K562 (cell line): ENCODE measurements at regions not wholly inside any gene's neighbourhood (a gene's known extent, or its start where the extent isn't known, plus 50 kb on each side); places are given as distances from the start of the nearest gene placed in this dataset.

Experiments used
- ATAC-seq: fragments of 200-7000 bp; cut with Tn5 transposase; 3 replicates; pipeline ENCODE4 v1.9.1; 2020; ENCODE audit warnings: moderate library complexity
- BruUV-seq: library from RNA; stranded (reverse); fragments of 400-500 nt; replicated peaks from 2 replicates; lab custom pipeline; 2021; lab: Mats Ljungman, UMichigan
- CTCF ChIA-PET: fragments of 300-600 bp; formaldehyde crosslinking; extraction: SDS; loops from one replicate; lab custom pipeline; 2021; ENCODE audit warnings: low intra/inter-chr PET ratio; lab: Yijun Ruan, JAX
- POLR2A ChIA-PET: fragments of 300-600, 350-650 bp; sonication (Branson Sonifier 250); formaldehyde crosslinking; extraction: SDS; loops from one replicate; lab custom pipeline; 2021; ENCODE audit warnings: antibody characterized with exemption, inconsistent platforms; lab: Yijun Ruan, JAX
- DNase-seq, 4 experiments: peaks; one replicate each; pipeline versions ENCODE4 v3.0.0 to v3.0.0-alpha.2; 2011 to 2018; ENCODE audit warnings: low spot score in 3 of 4, mixed read lengths in 3 of 4; ENCODE audit errors: extremely low read depth in 1 of 4
- FAIRE-seq: peaks from 2 replicates; lab custom pipeline; 2011; peaks lifted over from hg19 to GRCh38; lab: Jason Lieb, UNC
- H2AFZ ChIP-seq: 2 replicates; pipeline ENCODE4 v1.6.0; 2011; ENCODE audit warnings: low read depth, low read length, control low read depth, inconsistent platforms
- H3K27ac ChIP-seq: fragments of 200-600 bp; 3 replicates; pipeline ENCODE4 v1.8.0; 2011; ENCODE audit warnings: low read depth, mild to moderate bottlenecking, control low read depth, inconsistent platforms, low read length, moderate library complexity, mixed read lengths; ENCODE audit errors: extremely low read depth
- H3K27me3 ChIP-seq, 2 experiments: fragments of 300-600 bp in 1 of 2; 2 replicates in 1 of 2; 3 replicates in 1 of 2; pipeline versions ENCODE4 v1.6.0 to v1.8.0; 2011; ENCODE audit warnings: inconsistent platforms in 2 of 2, low read length in 2 of 2, mild to moderate bottlenecking in 1 of 2, mixed read lengths in 1 of 2, moderate library complexity in 1 of 2; ENCODE audit not compliant: control insufficient read depth in 2 of 2, insufficient read depth in 2 of 2
- H3K36me3 ChIP-seq: fragments of 300-600 bp; 3 replicates; pipeline ENCODE4 v1.8.0; 2011; ENCODE audit warnings: mild to moderate bottlenecking, low read length, inconsistent platforms; ENCODE audit not compliant: control insufficient read depth, insufficient read depth
- H3K4me1 ChIP-seq, 2 experiments: fragments of 200-600 bp in 1 of 2; replicated peaks in 1 of 2; 2 replicates in 1 of 2; 3 replicates in 1 of 2; pipeline versions ENCODE4 v1.5.1 to v1.8.0; 2011; ENCODE audit warnings: inconsistent platforms in 2 of 2, low read length in 2 of 2, mild to moderate bottlenecking in 1 of 2, mixed read lengths in 1 of 2, moderate library complexity in 1 of 2; ENCODE audit not compliant: control insufficient read depth in 2 of 2, insufficient read depth in 2 of 2
- H3K4me2 ChIP-seq: 2 replicates; pipeline ENCODE4 v1.6.1; 2011; ENCODE audit warnings: low read length, control low read depth, inconsistent platforms, mixed read lengths; ENCODE audit not compliant: insufficient read depth
- H3K4me3 ChIP-seq: fragments of 200-600 bp; sonication (generic), shearing (Covaris generic); 2 replicates; pipeline ENCODE4 v1.5.1; 2016; ENCODE audit warnings: control low read depth, inconsistent platforms
- H3K79me2 ChIP-seq: fragments of 200-600 bp; 3 replicates; pipeline ENCODE4 v1.8.0; 2011; ENCODE audit warnings: low read length, inconsistent platforms; ENCODE audit not compliant: control insufficient read depth, insufficient read depth
- H3K9ac ChIP-seq, 2 experiments: 2 replicates each; pipeline versions ENCODE4 v1.6.0 to v1.6.1; 2011; ENCODE audit warnings: low read depth in 2 of 2, low read length in 2 of 2, control low read depth in 1 of 2, inconsistent platforms in 1 of 2, mild to moderate bottlenecking in 1 of 2, mixed read lengths in 1 of 2; ENCODE audit not compliant: insufficient read depth in 1 of 2
- H3K9me1 ChIP-seq: one replicate; pipeline ENCODE4 v1.6.0; 2011; ENCODE audit warnings: inconsistent platforms, mild to moderate bottlenecking, low read length, moderate library complexity; ENCODE audit not compliant: control insufficient read depth, insufficient read depth
- H3K9me3 ChIP-seq: replicated peaks from 2 replicates; pipeline ENCODE4 v1.5.1; 2011; ENCODE audit warnings: low read depth, low read length, inconsistent platforms; ENCODE audit not compliant: control insufficient read depth, insufficient read depth
- H4K20me1 ChIP-seq: replicated peaks from 2 replicates; pipeline ENCODE4 v1.6.1; 2011; ENCODE audit warnings: low read length, inconsistent platforms, mixed read lengths; ENCODE audit not compliant: control insufficient read depth, insufficient read depth
- ARID3A ChIP-seq: IDR thresholded peaks from 2 replicates; pipeline ENCODE4 v1.6.1; 2012; ENCODE audit warnings: low read depth, low read length, improper control_type of control experiment, borderline replicate concordance
- CBFB ChIP-seq: sonication (generic); formaldehyde crosslinking; IDR thresholded peaks from 2 replicates; pipeline ENCODE4 v1.4.0; 2020; ENCODE audit warnings: mild to moderate bottlenecking, missing genetic modification reagents
- FOXJ3 ChIP-seq: sonication (generic); formaldehyde crosslinking; IDR thresholded peaks from 2 replicates; pipeline ENCODE4 v1.4.0; 2020; ENCODE audit warnings: mild to moderate bottlenecking, missing genetic modification reagents
- GATA2 ChIP-seq: sonication (generic); formaldehyde crosslinking; IDR thresholded peaks from 2 replicates; pipeline ENCODE4 v1.4.0; 2020; ENCODE audit warnings: mild to moderate bottlenecking, missing genetic modification reagents
- MECOM ChIP-seq: fragments of 250-450 bp; sonication (Bioruptor Pico); IDR thresholded peaks from 2 replicates; pipeline ENCODE4 v1.8.0; 2022; ENCODE audit warnings: inconsistent platforms
- MXI1 ChIP-seq: IDR thresholded peaks from 2 replicates; pipeline ENCODE4 v1.6.1; 2011; ENCODE audit warnings: low read depth, mild to moderate bottlenecking, improper control_type of control experiment, low read length
- POLR2A ChIP-seq: fragments of 450-650 bp; conservative IDR thresholded peaks from 2 replicates; pipeline ENCODE4 v1.6.1; 2016
- RBM15 ChIP-seq: fragments of 200-400 bp; formaldehyde crosslinking; IDR thresholded peaks from 2 replicates; pipeline ENCODE4 v1.6.1; 2018; ENCODE audit warnings: mild to moderate bottlenecking, low read length, moderate library complexity; ENCODE audit not compliant: insufficient read depth
- STAT5B ChIP-seq: fragments of 250-450 bp; sonication (Bioruptor Pico); IDR thresholded peaks from 2 replicates; pipeline ENCODE4 v1.8.0; 2021; ENCODE audit warnings: mild to moderate bottlenecking, inconsistent platforms
- TCF3 ChIP-seq: sonication (generic); formaldehyde crosslinking; IDR thresholded peaks from 2 replicates; pipeline ENCODE4 v1.4.0; 2020; ENCODE audit warnings: mild to moderate bottlenecking, missing genetic modification reagents
- TFAM ChIP-seq: fragments of 250-450 bp; sonication (Bioruptor Pico); conservative IDR thresholded peaks from 2 replicates; pipeline ENCODE4 v1.5.0; 2021; ENCODE audit warnings: mild to moderate bottlenecking, moderate library complexity
- TGIF2 ChIP-seq: sonication (generic); formaldehyde crosslinking; IDR thresholded peaks from 2 replicates; pipeline ENCODE4 v1.8.1; 2022; ENCODE audit warnings: mild to moderate bottlenecking, missing genetic modification reagents, moderate library complexity
- ZC3H8 ChIP-seq: fragments of 450-650 bp; IDR thresholded peaks from 2 replicates; pipeline ENCODE4 v1.6.1; 2017
- WGBS: fragments of 100-300 bp; shearing (Covaris generic); methylation state at CpG from one replicate; pipeline ENCODE4 v1.1.6; 2016; ENCODE audit warnings: low coverage, mixed read lengths; ENCODE audit not compliant: insufficient coverage; ENCODE audit errors: missing lambda C conversion rate; 5-methylcytosine and 5-hydroxymethylcytosine counted together
- in situ Hi-C: fragments of 300-500 bp; cut with MboI; formaldehyde crosslinking; loops from 4 replicates; pipeline ENCODE4 v1.15.0; 2018; ENCODE audit warnings: inconsistent platforms, mixed read lengths
- intact Hi-C: fragments of 100-400 bp; cut with micrococcal nuclease; formaldehyde crosslinking; loops from 2 replicates; pipeline ENCODE4 v1.14.2; 2022
- TF ChIP-seq, protein P1 (sequence below): IDR thresholded peaks from 3 replicates; pipeline ENCODE4 v1.6.1; 2011; ENCODE audit warnings: borderline replicate concordance, mild to moderate bottlenecking; ENCODE audit not compliant: insufficient read length, insufficient read depth
- TF ChIP-seq, protein P2 (sequence below): fragments of 450-650 bp; IDR thresholded peaks from 2 replicates; pipeline ENCODE4 v1.6.1; 2016
- TF ChIP-seq, protein P3 (sequence below), 3 experiments: fragments of 200-800 bp in 1 of 3; sonication (Bioruptor generic) in 1 of 3; sonication (generic) in 1 of 3; formaldehyde crosslinking in 1 of 3; IDR thresholded peaks; 2 replicates each; pipeline versions ENCODE4 v1.6.1 to v1.8.0; 2016 to 2022; ENCODE audit warnings: mild to moderate bottlenecking in 2 of 3, missing compliant biosample characterization in 2 of 3, missing genetic modification characterization in 2 of 3, missing genetic modification reagents in 1 of 3
- TF ChIP-seq, protein P4 (sequence below), 2 experiments: fragments of 200-800 bp in 1 of 2; sonication (Bioruptor generic) in 1 of 2; sonication (generic) in 1 of 2; formaldehyde crosslinking in 1 of 2; IDR thresholded peaks in 1 of 2; conservative IDR thresholded peaks in 1 of 2; 2 replicates each; pipeline versions ENCODE4 v1.5.0 to v1.6.1; 2016 to 2020; ENCODE audit warnings: missing compliant biosample characterization in 1 of 2, missing genetic modification characterization in 1 of 2, missing genetic modification reagents in 1 of 2

DNA sequence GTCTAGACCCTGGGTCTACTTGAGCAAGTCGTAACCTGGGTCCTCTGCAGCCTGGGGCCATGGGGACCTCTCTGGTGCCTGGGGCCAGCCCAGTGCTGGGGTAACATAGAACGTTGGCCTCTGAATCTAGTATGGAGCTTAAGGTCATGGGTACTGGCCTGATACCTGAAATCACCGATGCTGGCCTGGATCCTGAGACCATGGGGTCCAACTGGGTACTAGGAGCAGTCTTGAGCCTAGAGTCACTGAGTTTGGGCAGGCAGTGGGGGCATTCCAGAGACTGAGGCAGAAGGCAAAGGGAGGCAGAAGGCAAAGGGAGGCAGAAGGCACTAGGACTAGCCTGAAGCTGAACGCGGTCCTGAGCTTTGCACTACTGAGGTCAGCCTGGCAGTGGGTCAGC, 1121.1 kb upstream of the PRR20A start:
- no peak for TF ChIP-seq MECOM (CRISPR knock-in tag)
- TF ChIP-seq, protein P1, sequence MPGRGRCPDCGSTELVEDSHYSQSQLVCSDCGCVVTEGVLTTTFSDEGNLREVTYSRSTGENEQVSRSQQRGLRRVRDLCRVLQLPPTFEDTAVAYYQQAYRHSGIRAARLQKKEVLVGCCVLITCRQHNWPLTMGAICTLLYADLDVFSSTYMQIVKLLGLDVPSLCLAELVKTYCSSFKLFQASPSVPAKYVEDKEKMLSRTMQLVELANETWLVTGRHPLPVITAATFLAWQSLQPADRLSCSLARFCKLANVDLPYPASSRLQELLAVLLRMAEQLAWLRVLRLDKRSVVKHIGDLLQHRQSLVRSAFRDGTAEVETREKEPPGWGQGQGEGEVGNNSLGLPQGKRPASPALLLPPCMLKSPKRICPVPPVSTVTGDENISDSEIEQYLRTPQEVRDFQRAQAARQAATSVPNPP: no peak
- no peak for TF ChIP-seq FOXJ3 (CRISPR knock-in tag)
- no peak for TF ChIP-seq TFAM (CRISPR knock-in tag)
- no peak for TF ChIP-seq RBM15
- TF ChIP-seq, protein P2, sequence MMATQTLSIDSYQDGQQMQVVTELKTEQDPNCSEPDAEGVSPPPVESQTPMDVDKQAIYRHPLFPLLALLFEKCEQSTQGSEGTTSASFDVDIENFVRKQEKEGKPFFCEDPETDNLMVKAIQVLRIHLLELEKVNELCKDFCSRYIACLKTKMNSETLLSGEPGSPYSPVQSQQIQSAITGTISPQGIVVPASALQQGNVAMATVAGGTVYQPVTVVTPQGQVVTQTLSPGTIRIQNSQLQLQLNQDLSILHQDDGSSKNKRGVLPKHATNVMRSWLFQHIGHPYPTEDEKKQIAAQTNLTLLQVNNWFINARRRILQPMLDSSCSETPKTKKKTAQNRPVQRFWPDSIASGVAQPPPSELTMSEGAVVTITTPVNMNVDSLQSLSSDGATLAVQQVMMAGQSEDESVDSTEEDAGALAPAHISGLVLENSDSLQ: no peak
- no peak for TF ChIP-seq POLR2A
- TF ChIP-seq, protein P3, sequence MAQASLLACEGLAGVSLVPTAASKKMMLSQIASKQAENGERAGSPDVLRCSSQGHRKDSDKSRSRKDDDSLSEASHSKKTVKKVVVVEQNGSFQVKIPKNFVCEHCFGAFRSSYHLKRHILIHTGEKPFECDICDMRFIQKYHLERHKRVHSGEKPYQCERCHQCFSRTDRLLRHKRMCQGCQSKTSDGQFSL (CRISPR knock-in tag; IDR thresholded peaks at IDR 0.05): no peak
- TF ChIP-seq, protein P3 (tag; IDR thresholded peaks at IDR 0.05): no peak
- TF ChIP-seq STAT5B (CRISPR knock-in tag): no peak
- TF ChIP-seq, protein P4, sequence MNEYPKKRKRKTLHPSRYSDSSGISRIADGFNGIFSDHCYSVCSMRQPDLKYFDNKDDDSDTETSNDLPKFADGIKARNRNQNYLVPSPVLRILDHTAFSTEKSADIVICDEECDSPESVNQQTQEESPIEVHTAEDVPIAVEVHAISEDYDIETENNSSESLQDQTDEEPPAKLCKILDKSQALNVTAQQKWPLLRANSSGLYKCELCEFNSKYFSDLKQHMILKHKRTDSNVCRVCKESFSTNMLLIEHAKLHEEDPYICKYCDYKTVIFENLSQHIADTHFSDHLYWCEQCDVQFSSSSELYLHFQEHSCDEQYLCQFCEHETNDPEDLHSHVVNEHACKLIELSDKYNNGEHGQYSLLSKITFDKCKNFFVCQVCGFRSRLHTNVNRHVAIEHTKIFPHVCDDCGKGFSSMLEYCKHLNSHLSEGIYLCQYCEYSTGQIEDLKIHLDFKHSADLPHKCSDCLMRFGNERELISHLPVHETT (CRISPR knock-in tag; conservative IDR thresholded peaks at IDR 0.05 in 1 of 2, IDR thresholded peaks at IDR 0.05 in 1 of 2): no peak
- no peak for TF ChIP-seq ARID3A
- TF ChIP-seq CBFB (CRISPR knock-in tag): no peak
- no peak for TF ChIP-seq TGIF2 (CRISPR knock-in tag)
- no peak for TF ChIP-seq TCF3 (CRISPR knock-in tag)
- TF ChIP-seq ZC3H8: no peak
- TF ChIP-seq MXI1: no peak
- TF ChIP-seq GATA2 (CRISPR knock-in tag): no peak
- no peak for DNase-seq
- 0% methylated on average over 4 of the region's 5 CpGs for WGBS
- no peaks in the 10 kb centered on the region for H3K9me1 ChIP-seq
- H2AFZ ChIP-seq: no peak overlapping the region
- ATAC-seq: no peak
- BruUV-seq: no TSS peak
- no peaks in the 10 kb centered on the region for H3K27me3 ChIP-seq
- H3K4me3 ChIP-seq: no peak overlapping the region
- no peak for FAIRE-seq
- H3K4me2 ChIP-seq: no peak overlapping the region
- no peaks in the 10 kb centered on the region for H4K20me1 ChIP-seq
- intact Hi-C loops (no loop called here), in situ Hi-C loops (no loop called here)
- no peaks in the 10 kb centered on the region for H3K36me3 ChIP-seq
- H3K4me1 ChIP-seq: no peaks in the 10 kb centered on the region
- no peak overlapping the region for H3K27ac ChIP-seq
- H3K9me3 ChIP-seq: no peaks in the 10 kb centered on the region
- H3K9ac ChIP-seq: no peak overlapping the region
- no peaks in the 10 kb centered on the region for H3K79me2 ChIP-seq
- ChIA-PET POLR2A (no interaction called here), CTCF (no interaction called here)
